ENCODE measurements at regions not wholly inside any gene's neighbourhood (a gene's known extent, or its start where the extent isn't known, plus 50 kb on each side); places are given as distances from the start of the nearest gene placed in this dataset.

- Histone ChIP-seq H3K9me3 (ENCODE audit: control insufficient read depth in 4 of 4, low read length in 3 of 4) (no peaks in the 10 kb centered on the region), H3K27me3 (ENCODE audit: control insufficient read depth in 4 of 4, insufficient read depth in 4 of 4, low read length in 3 of 4) (no peaks in the 10 kb centered on the region), H3K4me3 (ENCODE audit: low read depth in 1 of 3, low read length in 3 of 3) (no peak overlapping the region), H3K36me3 (ENCODE audit: control insufficient read depth in 4 of 4, insufficient read depth in 3 of 4, low read depth in 1 of 4, low read length in 3 of 4) (no peaks in the 10 kb centered on the region), H3K27ac (ENCODE audit: low read depth in 1 of 2, low read length in 2 of 2) (no peak overlapping the region), H3K9ac (ENCODE audit: low read depth in 1 of 2, low read length in 2 of 2) (no peak overlapping the region), H3K4me1 (ENCODE audit: control insufficient read depth in 4 of 4, insufficient read depth in 4 of 4, low read length in 3 of 4) (no peaks in the 10 kb centered on the region)
- no peak for DNase-seq (ENCODE audit: low spot score)
- TF ChIP-seq MAX (IDR thresholded peaks at IDR 0.05) (no peak), RAD21 (IDR thresholded peaks at IDR 0.05) (no peak), JUND (IDR thresholded peaks at IDR 0.05) (no peak), YY1 (IDR thresholded peaks at IDR 0.05) (no peak), HNF4A (conservative IDR thresholded peaks at IDR 0.05) (no peak), FOXA2 (IDR thresholded peaks at IDR 0.05) (no peak), ZBTB33 (IDR thresholded peaks at IDR 0.05) (no peak), REST (IDR thresholded peaks at IDR 0.05) (no peak), RXRA (IDR thresholded peaks at IDR 0.05) (no peak), GABPA (IDR thresholded peaks at IDR 0.05 in 1 of 2, conservative IDR thresholded peaks at IDR 0.05 in 1 of 2) (no peak), SP1 (IDR thresholded peaks at IDR 0.05) (no peak)
Observed at GRCh38 chrX:117653396-117653795, 463.2 kb downstream of the KLHL13 start.

GRCh38 chrX:117645639-117646038, 471.0 kb downstream of the KLHL13 start:
- no peak for TF ChIP-seq FOXA2 (IDR thresholded peaks at IDR 0.05)
- no peak for TF ChIP-seq JUND (IDR thresholded peaks at IDR 0.05)
- TF ChIP-seq HNF4A (conservative IDR thresholded peaks at IDR 0.05) = no peak
- no peak for TF ChIP-seq FOXA1 (IDR thresholded peaks at IDR 0.05)
- TF ChIP-seq TAF1 (conservative IDR thresholded peaks at IDR 0.05) = no peak
- no peak for TF ChIP-seq MAX (IDR thresholded peaks at IDR 0.05)
- no peak for TF ChIP-seq SP1 (IDR thresholded peaks at IDR 0.05)
- TF ChIP-seq REST (IDR thresholded peaks at IDR 0.05) = no peak
- H3K9ac ChIP-seq (ENCODE audit: low read depth in 1 of 2, low read length in 2 of 2) = no peak overlapping the region
- H3K4me3 ChIP-seq (ENCODE audit: low read depth in 1 of 3, low read length in 3 of 3) = no peak overlapping the region
- H3K27ac ChIP-seq (ENCODE audit: low read depth in 1 of 2, low read length in 2 of 2) = no peak overlapping the region
- H3K9me3 ChIP-seq (ENCODE audit: control insufficient read depth in 4 of 4, low read length in 3 of 4) = no peaks in the 10 kb centered on the region
- 84% methylated on average over 1 of the region's 1 CpG for WGBS
- H3K27me3 ChIP-seq (ENCODE audit: control insufficient read depth in 4 of 4, insufficient read depth in 4 of 4, low read length in 3 of 4) = peaks cover 0 to 3% (median 0%) of the 10 kb centered on the region in 4 donors
- DNase-seq (ENCODE audit: low spot score) = no peak
- no peaks in the 10 kb centered on the region for H3K36me3 ChIP-seq (ENCODE audit: control insufficient read depth in 4 of 4, insufficient read depth in 3 of 4, low read depth in 1 of 4, low read length in 3 of 4)
- no peaks in the 10 kb centered on the region for H3K4me1 ChIP-seq (ENCODE audit: control insufficient read depth in 4 of 4, insufficient read depth in 4 of 4, low read length in 3 of 4)
